GM23248 (cell line): ENCODE measurements at regions not wholly inside any gene's neighbourhood (a gene's known extent, or its start where the extent isn't known, plus 50 kb on each side); places are given as distances from the start of the nearest gene placed in this dataset.

ENCODE experiments used
- EZH2 ChIP-seq: fragments of 200-600 bp; sonication (generic); IDR thresholded peaks from 2 replicates; pipeline ENCODE4 v1.6.1; 2018; ENCODE audit warnings: antibody characterized with exemption, mild to moderate bottlenecking; ENCODE audit not compliant: insufficient read depth, poor library complexity, severe bottlenecking
- EZH2phosphoT487 ChIP-seq: fragments of 200-600 bp; sonication (generic); IDR thresholded peaks from 2 replicates; pipeline ENCODE4 v1.6.1; 2018; ENCODE audit warnings: antibody characterized with exemption, moderate library complexity, mild to moderate bottlenecking, low read depth; ENCODE audit not compliant: insufficient read depth

- TF ChIP-seq EZH2phosphoT487, result no peak
- TF ChIP-seq EZH2, result no peak
These were observed 126.1 kb upstream of the KL start for GRCh38 chr13:32889986-32890565.
